ENCODE measurements at regions not wholly inside any gene's neighbourhood (a gene's known extent, or its start where the extent isn't known, plus 50 kb on each side); places are given as distances from the start of the nearest gene placed in this dataset.

GRCh38 chr3:29207427-29207826, 73.4 kb upstream of the RBMS3 start:
- DNase-seq (no peak), ATAC-seq (replicated peaks) (no peak)
- H3K36me3 Mint-ChIP-seq: no peaks in the 10 kb centered on the region
- no peak overlapping the region for H3K27ac Mint-ChIP-seq
- no peak overlapping the region for H3K4me3 Mint-ChIP-seq
- H3K4me1 Mint-ChIP-seq: no peaks in the 10 kb centered on the region
- H3K27me3 Mint-ChIP-seq: peaks cover 0 to 4% of the 10 kb centered on the region in 2 donors
- H3K9me3 Mint-ChIP-seq: no peaks in the 10 kb centered on the region

- no peak overlapping the region for H3K27ac Mint-ChIP-seq
- no peaks in the 10 kb centered on the region for H3K9me3 Mint-ChIP-seq
- ATAC-seq (replicated peaks) (no peak), DNase-seq (no peak)
- H3K36me3 Mint-ChIP-seq: no peaks in the 10 kb centered on the region
- H3K4me3 Mint-ChIP-seq: no peak overlapping the region
- H3K27me3 Mint-ChIP-seq: peaks cover 0 to 4% of the 10 kb centered on the region in 2 donors
- no peaks in the 10 kb centered on the region for H3K4me1 Mint-ChIP-seq
Observed at GRCh38 chr3:29212789-29213433, 68.0 kb upstream of the RBMS3 start.

- Mint-ChIP-seq H3K36me3 (no peaks in the 10 kb centered on the region), H3K4me1 (no peaks in the 10 kb centered on the region), H3K27me3 (peaks cover 0 to 4% of the 10 kb centered on the region in 2 donors), H3K9me3 (no peaks in the 10 kb centered on the region), H3K4me3 (no peak overlapping the region), H3K27ac (no peak overlapping the region)
- ATAC-seq (replicated peaks) (no peak), DNase-seq (no peak)
Observed at GRCh38 chr3:29214009-29214658, 66.7 kb upstream of the RBMS3 start.

- Mint-ChIP-seq H3K27me3 (peaks cover 0 to 4% of the 10 kb centered on the region in 2 donors), H3K4me1 (no peaks in the 10 kb centered on the region), H3K4me3 (no peak overlapping the region), H3K36me3 (no peaks in the 10 kb centered on the region), H3K9me3 (no peaks in the 10 kb centered on the region), H3K27ac (no peak overlapping the region)
- DNase-seq: no peak
- ATAC-seq (replicated peaks): no peak
Observed at GRCh38 chr3:29215948-29216347, 64.9 kb upstream of the RBMS3 start.

- Mint-ChIP-seq H3K9me3 (no peaks in the 10 kb centered on the region), H3K4me1 (no peaks in the 10 kb centered on the region), H3K4me3 (no peak overlapping the region), H3K27me3 (no peaks in the 10 kb centered on the region), H3K27ac (no peak overlapping the region), H3K36me3 (no peaks in the 10 kb centered on the region)
- ATAC-seq (replicated peaks) (no peak), DNase-seq (no peak)
Observed at GRCh38 chr3:29226706-29227105, 54.2 kb upstream of the RBMS3 start.

GRCh38 chr3:29227307-29227706, 53.6 kb upstream of the RBMS3 start:
- H3K4me3 Mint-ChIP-seq: no peak overlapping the region
- no peak overlapping the region for H3K27ac Mint-ChIP-seq
- H3K27me3 Mint-ChIP-seq: no peaks in the 10 kb centered on the region
- no peaks in the 10 kb centered on the region for H3K4me1 Mint-ChIP-seq
- ATAC-seq (replicated peaks): no peak
- H3K36me3 Mint-ChIP-seq: no peaks in the 10 kb centered on the region
- no peaks in the 10 kb centered on the region for H3K9me3 Mint-ChIP-seq
- no peak for DNase-seq
